Thyroid gland (tissue), 4 donors: ENCODE measurements at regions not wholly inside any gene's neighbourhood (a gene's known extent, or its start where the extent isn't known, plus 50 kb on each side); places are given as distances from the start of the nearest gene placed in this dataset.

Experiments
- CTCF ChIP-seq, 6 experiments: fragments of 200-600 bp in 3 of 6; fragments of 450-650 bp in 3 of 6; sonication (generic) in 3 of 6; IDR thresholded peaks; one replicate each; pipeline ENCODE4 v1.5.1; 2016 to 2019; ENCODE audit warnings: antibody characterized with exemption in 6 of 6, mild to moderate bottlenecking in 2 of 6, inconsistent platforms in 1 of 6, moderate library complexity in 1 of 6
- POLR2A ChIP-seq, 2 donors: fragments of 450-650 bp; IDR thresholded peaks; one replicate each; pipeline ENCODE4 v1.6.1; 2017; ENCODE audit warnings: antibody characterized with exemption in 2 of 2, mild to moderate bottlenecking in 2 of 2, moderate library complexity in 1 of 2

- TF ChIP-seq CTCF (IDR thresholded peaks at IDR 0.05) = no peak
- no peak for TF ChIP-seq POLR2A (IDR thresholded peaks at IDR 0.05)
These were observed 735.6 kb upstream of the MARCKS start for GRCh38 chr6:113121571-113121970.
